ENCODE measurements at regions not wholly inside any gene's neighbourhood (a gene's known extent, or its start where the extent isn't known, plus 50 kb on each side); places are given as distances from the start of the nearest gene placed in this dataset.

DNA sequence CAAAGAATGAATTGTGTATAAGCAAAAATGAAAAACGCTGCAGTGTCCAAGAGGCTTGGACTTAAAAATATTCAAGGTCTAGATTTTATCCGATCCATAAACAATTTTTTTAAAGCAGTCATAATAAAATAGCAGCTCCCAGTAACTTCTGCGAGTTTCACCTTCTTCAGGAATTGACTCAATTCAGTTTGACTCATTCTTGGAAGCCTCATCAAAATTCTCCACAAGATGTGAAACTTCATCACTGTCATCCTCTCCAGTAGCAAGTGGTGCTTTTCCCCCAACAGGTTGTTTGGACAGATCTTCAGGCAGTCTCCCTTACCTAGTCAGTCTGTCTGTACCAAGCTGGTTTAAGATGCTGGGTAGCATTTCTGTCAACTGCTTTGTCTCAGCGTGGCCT is 93.5 kb upstream of the FOXG1 start:
- no peak for DNase-seq (ENCODE audit: low read depth, low spot score)

DNA sequence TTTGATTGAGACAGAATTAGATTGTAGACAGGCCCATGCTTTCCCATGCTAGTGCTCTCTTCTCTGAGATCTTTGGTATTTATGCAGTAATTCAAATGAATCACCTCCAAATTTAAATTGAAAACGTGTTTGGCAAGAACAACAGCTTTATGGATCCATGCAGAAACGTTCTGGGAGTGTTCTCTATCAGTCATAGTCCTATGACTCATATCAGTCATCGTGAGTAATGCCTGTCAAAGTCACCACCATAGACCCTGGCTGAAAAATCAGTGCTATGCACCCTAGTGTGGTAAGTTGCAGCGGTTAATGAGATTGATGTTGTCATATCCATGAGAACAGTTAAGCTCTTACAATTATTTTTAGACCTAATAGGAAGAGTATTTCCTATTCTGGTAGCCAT is 90.1 kb upstream of the FOXG1 start:
- DNase-seq (ENCODE audit: low read depth, low spot score), result no peak

DNA sequence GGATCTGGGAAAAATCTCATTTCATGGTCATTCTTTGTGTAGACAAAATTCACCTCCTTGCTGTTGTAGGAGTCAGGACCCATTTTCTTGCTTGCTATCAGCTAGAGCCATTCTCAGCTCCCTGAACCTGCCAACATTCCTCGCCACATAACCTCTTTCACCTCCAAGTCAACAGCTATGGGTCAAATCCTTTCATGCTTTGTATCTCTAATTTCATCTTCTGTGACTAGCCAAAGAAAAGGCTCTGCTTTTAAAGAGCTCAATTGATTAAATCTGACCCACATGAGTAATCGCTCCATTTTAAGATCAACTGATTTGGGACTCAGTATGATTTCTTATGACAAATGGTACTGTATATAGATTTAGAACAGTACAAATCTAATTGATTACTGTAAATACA is 89.2 kb upstream of the FOXG1 start:
- no peak for DNase-seq (ENCODE audit: low read depth, low spot score)

DNA sequence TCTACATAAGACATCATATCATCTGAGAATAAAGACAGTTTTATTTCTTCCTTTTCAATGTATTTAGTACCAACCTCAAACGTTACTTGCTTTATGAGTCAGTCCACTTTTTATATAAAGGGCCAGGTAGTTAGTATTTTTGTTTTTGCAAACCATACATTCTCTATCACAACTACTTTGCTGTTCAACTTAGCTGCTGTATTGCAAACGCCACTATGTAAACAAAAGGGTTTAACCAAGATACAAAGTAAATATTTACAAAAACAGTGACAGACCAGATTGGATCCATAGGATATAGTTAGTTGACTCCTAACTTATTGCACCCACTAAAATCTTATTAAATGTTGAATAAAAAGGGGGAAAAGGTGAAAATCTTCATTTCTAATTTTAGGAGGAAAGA is 87.7 kb upstream of the FOXG1 start:
- no peak for DNase-seq (ENCODE audit: low read depth, low spot score)

DNA sequence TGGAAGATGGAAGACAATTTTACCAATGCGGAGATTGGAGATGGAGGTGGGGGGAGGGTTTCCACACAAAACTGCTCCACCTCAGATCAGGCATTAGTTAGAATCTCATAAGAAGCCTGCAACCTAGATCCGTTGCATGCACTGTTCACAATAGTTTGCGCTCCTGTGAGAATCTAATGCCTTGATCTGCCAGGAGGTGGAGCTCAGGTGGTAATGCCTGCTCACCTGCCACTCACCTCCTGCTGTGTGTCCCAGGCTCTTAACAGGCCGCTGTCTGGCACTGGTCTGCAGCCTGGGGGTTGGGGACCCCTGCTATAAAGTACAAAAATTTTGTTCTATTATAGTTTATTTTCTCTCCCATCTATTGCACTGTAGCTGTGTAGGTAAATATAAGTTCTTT is 84.9 kb upstream of the FOXG1 start:
- DNase-seq (ENCODE audit: low read depth, low spot score), result peak; percentile 5

DNA sequence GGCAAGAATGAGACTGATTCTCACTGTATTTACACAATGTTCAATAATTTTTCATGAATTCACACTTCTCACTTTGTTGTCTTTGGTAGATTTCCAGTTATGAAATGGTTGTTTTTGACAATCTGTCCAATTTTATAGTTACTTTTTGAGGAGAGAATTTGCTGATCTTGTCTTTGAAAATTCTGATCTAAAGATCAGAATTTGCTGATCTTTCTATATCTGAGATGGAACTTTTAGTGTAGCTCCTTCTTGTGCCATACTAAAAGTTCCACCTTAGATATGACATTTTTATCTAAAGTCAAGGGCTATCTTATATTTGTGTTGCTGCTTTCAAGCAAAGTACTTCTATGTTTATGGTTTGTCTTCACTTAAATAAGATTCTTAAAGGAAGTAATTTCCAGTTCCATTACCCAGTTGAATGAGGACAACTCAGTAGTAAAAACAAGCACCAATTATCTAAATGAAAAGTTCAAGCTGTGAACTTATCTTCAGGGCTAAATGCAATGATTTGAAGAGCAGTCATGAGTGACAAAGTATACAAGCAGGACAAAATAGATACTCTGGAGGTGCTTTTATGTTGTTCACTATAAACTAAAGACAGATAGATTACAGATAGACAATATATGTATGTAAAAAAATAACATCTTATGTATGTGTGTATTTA is 76.4 kb upstream of the FOXG1 start:
- DNase-seq (ENCODE audit: low read depth, low spot score), result no peak

DNA sequence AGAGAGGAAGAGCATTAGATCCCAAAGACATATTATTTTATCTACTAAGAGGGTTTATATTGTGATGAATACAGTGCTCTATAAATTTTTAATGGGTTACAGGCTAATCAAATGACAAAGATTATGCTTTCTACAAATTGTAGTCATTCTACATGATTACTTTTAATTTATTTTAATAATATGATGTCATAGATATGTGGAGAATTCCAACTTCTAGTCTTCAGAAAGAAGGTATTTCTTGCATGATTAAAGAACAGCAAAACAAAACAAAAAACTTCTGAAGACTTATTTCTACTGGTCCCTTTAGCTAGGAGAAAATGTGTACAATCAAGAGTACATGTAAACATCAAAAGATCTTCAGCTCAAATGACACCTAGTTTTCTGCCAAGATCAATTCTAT is 71.5 kb upstream of the FOXG1 start:
- DNase-seq (ENCODE audit: low read depth, low spot score), result no peak

DNA sequence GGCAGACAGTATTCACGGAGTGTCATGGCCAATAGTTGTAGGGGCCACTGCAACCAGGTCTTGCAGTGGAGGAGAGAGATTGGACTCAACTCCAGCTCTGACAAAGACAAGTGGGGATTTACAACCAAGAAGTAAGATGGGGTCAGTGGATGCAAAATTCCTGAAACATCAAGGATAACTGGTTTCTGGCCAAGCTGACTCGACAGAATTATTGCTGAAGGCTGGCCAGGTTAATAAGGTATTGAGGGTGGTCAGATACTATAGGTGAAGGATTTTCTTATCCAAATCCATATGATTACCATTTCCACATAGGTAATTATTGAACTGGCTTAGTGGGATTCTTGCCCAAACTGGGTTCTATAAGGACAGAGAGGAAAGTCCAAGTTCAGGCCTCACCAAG is 64.9 kb upstream of the FOXG1 start:
- DNase-seq (ENCODE audit: low read depth, low spot score), result no peak

DNA sequence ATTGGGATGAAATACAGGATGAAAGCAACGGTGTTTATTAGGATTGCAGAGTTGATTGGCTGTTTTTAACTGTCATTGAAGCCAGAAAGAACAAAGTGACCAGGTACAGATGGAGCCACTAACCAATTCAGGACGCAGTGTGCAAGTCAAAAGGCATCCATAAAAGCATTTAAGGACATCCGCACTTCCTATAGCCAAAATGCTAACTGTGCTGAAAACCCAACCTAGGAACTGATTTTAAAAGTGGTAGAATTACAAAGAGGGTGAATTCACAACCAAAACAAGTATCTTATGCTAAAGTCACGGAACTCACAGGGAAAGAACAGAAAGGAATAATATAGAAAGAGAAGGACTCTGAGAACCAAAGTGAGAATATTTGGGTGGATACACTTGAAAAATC is 63.1 kb upstream of the FOXG1 start:
- no peak for DNase-seq (ENCODE audit: low read depth, low spot score)

DNA sequence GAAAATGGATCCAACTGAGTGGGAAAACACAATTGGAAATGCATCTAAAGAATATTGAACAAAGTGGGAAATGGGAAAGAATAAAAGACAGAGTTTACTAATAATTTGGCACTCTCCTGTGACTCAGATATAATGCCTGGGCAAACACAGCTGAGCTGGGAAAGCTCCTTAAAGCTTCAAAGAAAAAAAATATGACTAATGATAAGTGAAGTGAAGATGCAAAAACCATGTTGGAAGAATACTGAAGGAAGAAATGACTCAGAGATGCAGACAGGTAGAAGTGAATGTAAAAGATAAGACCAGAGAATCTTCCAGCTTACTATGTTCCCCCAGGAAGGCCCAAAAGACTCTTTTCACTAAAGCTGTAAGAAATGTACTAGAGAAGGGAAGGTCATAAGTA is 62.4 kb upstream of the FOXG1 start:
- no peak for DNase-seq (ENCODE audit: low read depth, low spot score)

DNA sequence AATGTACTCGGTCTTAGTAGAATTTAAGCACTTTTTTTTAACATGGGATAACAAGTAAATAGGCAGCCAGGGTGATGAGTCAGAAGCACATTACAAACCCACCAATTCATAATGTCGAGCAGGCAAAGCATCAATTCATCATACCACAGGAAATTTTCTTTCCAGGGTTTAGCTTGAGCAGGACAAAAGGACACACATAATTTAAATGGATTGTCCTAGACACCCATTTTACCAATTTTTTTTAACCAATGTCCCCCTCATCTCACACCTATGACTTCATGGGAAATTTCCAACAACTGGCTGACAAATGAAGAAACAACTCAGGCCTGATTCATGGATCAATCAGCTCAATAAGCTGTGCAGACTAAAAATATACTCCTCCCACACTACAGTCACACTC is 58.8 kb upstream of the FOXG1 start:
- no peak for DNase-seq (ENCODE audit: low read depth, low spot score)

DNA sequence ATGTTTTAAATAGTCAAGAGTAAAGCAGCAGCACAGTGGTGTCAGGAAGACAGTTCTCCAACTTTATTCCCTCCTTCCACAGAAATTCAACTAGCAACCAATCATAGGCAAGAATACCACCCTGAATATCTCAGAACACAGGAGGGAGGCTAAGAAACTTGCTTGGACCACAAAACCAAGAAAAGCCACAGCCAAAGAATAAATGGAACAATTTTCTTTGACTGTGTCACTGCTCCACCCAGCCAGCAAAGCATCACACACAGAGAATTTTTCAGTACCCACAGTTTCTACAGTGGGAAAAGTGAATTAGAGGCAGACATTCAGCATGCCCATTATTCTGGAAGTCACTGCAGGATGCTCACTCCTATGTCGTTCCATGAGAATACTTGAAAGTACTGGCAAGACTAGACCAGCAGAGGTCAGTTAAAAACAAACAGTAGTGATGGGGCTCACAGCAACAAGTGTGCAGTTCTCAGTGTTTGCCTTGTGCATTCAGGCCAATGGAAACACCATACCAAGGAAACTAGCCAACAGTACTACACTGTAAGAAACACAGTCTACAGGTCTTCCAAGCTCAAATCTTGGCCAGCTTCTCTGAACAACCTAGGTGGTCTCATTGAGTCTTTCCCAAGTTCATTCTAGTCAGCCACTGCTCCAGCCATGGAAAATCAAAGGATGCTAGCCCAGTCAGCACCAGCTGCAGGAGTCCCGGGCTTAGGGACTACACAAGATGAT is 56.8 kb upstream of the FOXG1 start:
- DNase-seq (ENCODE audit: low read depth, low spot score), result no peak
